ENCODE measurements at regions not wholly inside any gene's neighbourhood (a gene's known extent, or its start where the extent isn't known, plus 50 kb on each side); places are given as distances from the start of the nearest gene placed in this dataset.

DNA sequence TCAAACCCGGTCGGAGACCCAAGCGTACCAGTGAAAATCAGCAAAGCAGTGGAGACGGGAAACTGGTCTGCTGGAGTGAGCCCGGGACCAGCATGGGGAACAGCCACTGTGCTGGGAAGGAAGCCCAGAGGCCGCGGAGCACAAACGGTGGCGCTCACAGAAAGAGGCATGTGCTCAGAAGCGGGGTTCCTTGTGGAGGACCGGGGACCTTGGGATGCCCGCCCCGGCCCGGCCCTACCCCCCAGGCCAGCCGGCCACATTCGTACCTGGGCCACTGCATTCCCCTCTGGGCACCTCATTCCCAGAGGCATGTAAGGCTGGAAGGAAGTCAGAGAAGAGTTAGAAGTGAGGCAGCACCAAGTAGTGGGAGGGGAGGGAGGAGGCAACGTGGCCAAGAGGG lies 79.3 kb downstream of the RFLNA start:
- TF ChIP-seq TARDBP (IDR thresholded peaks at IDR 0.05) (no peak), HDGF (IDR thresholded peaks at IDR 0.05; ENCODE audit: borderline replicate concordance) (no peak), ELF4 (IDR thresholded peaks at IDR 0.05) (no peak), SP1 (IDR thresholded peaks at IDR 0.05) (no peak), FOXK2 (IDR thresholded peaks at IDR 0.05) (no peak), BHLHE40 (IDR thresholded peaks at IDR 0.05; ENCODE audit: borderline replicate concordance) (no peak), ZNF384 (IDR thresholded peaks at IDR 0.05) (no peak), CTBP1 (IDR thresholded peaks at IDR 0.05; ENCODE audit: borderline replicate concordance) (no peak)
